GM12874 (cell line): ENCODE measurements at regions not wholly inside any gene's neighbourhood (a gene's known extent, or its start where the extent isn't known, plus 50 kb on each side); places are given as distances from the start of the nearest gene placed in this dataset.

Source experiments
- CTCF ChIP-seq: IDR thresholded peaks from 2 replicates; pipeline ENCODE4 v1.5.1; 2011; ENCODE audit warnings: low read depth, mild to moderate bottlenecking, control low read depth, low read length, moderate library complexity; ENCODE audit not compliant: insufficient read depth

GRCh38 chr6:90412538-90413369, 116.1 kb upstream of the BACH2 start:
- no peak for TF ChIP-seq CTCF

GRCh38 chr6:90411292-90411781, 114.7 kb upstream of the BACH2 start:
- no peak for TF ChIP-seq CTCF

GRCh38 chr6:90409700-90410099, 113.1 kb upstream of the BACH2 start:
- TF ChIP-seq CTCF, result no peak

GRCh38 chr6:90406957-90407356, 110.3 kb upstream of the BACH2 start:
- no peak for TF ChIP-seq CTCF

GRCh38 chr6:90406142-90406794, 109.6 kb upstream of the BACH2 start:
- no peak for TF ChIP-seq CTCF

- no peak for TF ChIP-seq CTCF
Measured at GRCh38 chr6:90403489-90404381, 107.1 kb upstream of the BACH2 start.

GRCh38 chr6:90402831-90403192, 106.2 kb upstream of the BACH2 start:
- TF ChIP-seq CTCF, result no peak
